ENCODE measurements at regions not wholly inside any gene's neighbourhood (a gene's known extent, or its start where the extent isn't known, plus 50 kb on each side); places are given as distances from the start of the nearest gene placed in this dataset.

DNA sequence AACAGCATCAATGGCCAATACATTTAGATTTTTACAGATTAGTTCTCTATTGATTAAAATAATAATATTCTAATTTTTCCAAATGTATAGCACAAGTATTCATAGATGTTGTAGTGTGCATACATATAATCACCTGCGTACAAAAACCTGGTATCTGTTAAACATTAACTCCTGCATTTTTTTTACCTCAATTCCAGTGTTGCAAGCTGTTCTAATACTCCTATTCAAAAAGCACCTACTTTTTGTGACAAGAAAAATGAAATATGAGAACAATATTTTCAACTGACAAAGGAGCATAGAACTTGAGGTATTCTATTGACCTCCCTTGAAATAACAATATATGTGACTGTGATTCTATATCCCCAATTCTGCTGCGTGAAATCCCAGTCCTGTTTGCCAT lies 422.9 kb upstream of the PCDH20 start:
- Histone ChIP-seq H3K4me1 (ENCODE audit: control insufficient read depth in 1 of 2, insufficient read depth in 2 of 2, low read length in 2 of 2) (no peaks in the 10 kb centered on the region), H3K9ac (ENCODE audit: low read length) (no peak overlapping the region), H3K9me3 (ENCODE audit: control insufficient read depth in 1 of 2, insufficient read depth in 1 of 2, low read depth in 1 of 2, low read length in 2 of 2) (no peaks in the 10 kb centered on the region), H2AFZ (ENCODE audit: low read depth, low read length, poor library complexity, severe bottlenecking) (no peak overlapping the region), H3K4me2 (ENCODE audit: low read length) (no peak overlapping the region), H3K9me2 (ENCODE audit: insufficient read depth) (no peaks in the 10 kb centered on the region), H3K4me3 (replicated peaks in 1 of 2; ENCODE audit: low read depth in 1 of 2, low read length in 2 of 2) (no peak overlapping the region), H3K27ac (ENCODE audit: low read depth, low read length) (no peak overlapping the region), H3K27me3 (ENCODE audit: insufficient read depth, low read length) (no peaks in the 10 kb centered on the region), H4K20me1 (ENCODE audit: insufficient read depth) (no peaks in the 10 kb centered on the region), H3K36me3 (ENCODE audit: control insufficient read depth in 1 of 2, insufficient read depth in 2 of 2, low read length in 2 of 2) (no peaks in the 10 kb centered on the region), H3K79me2 (ENCODE audit: insufficient read depth, low read length) (no peaks in the 10 kb centered on the region)
- intact Hi-C loops (cut with micrococcal nuclease): no loop called here
- TF ChIP-seq YY1 (IDR thresholded peaks at IDR 0.05; ENCODE audit: extremely low read depth, insufficient replicate concordance, low read depth, low read length) (no peak), SRF (IDR thresholded peaks at IDR 0.05; ENCODE audit: low read depth) (no peak)
- ChIA-PET RAD21 (ENCODE audit: low non-redundant PET in 1 of 2, low total read pairs in 2 of 2, uncharacterized antibody in 2 of 2, unreplicated experiment in 2 of 2) (interaction anchor here in 1 of 2 experiments (0.7 kb wide), 1 partner anchor 155 kb away, joined by 3 read pairs; no protein-coding TSS in a partner anchor), CTCF (no interaction called here), POLR2A (no interaction called here)
- BruUV-seq (replicated peaks): no TSS peak
- ATAC-seq (no peak), DNase-seq (ENCODE audit: low read depth, low spot score) (no peak)

DNA sequence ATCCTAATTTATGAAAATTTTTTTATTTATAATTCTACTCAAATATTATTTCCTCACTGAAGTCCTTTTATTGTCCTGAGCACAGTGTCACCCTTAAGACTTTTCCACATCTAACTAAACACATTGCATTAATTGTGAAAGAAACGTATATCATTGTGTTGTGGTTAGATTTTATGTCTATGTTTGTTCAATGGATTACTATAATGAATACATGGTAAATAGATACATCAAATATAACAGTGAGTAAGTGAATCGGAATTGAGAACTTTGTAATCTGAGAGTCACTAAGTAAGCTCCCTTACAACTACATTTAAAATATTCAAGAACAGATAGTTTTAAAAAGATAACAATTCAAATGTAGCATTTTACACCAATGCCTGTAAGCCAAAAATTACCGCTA lies 417.6 kb upstream of the PCDH20 start:
- Histone ChIP-seq H3K27ac (ENCODE audit: low read depth, low read length) (no peak overlapping the region), H3K36me3 (ENCODE audit: control insufficient read depth in 1 of 2, insufficient read depth in 2 of 2, low read length in 2 of 2) (no peaks in the 10 kb centered on the region), H3K9me3 (ENCODE audit: control insufficient read depth in 1 of 2, insufficient read depth in 1 of 2, low read depth in 1 of 2, low read length in 2 of 2) (0 out of 4 replicates have a peak, but pooled peaks cover 0 to 4% of the 10 kb centered on the region in 2 experiments), H3K27me3 (ENCODE audit: insufficient read depth, low read length) (no peaks in the 10 kb centered on the region), H3K9ac (ENCODE audit: low read length) (no peak overlapping the region), H3K79me2 (ENCODE audit: insufficient read depth, low read length) (no peaks in the 10 kb centered on the region), H3K4me1 (ENCODE audit: control insufficient read depth in 1 of 2, insufficient read depth in 2 of 2, low read length in 2 of 2) (no peaks in the 10 kb centered on the region), H2AFZ (ENCODE audit: low read depth, low read length, poor library complexity, severe bottlenecking) (no peak overlapping the region), H3K4me2 (ENCODE audit: low read length) (no peak overlapping the region), H3K4me3 (replicated peaks in 1 of 2; ENCODE audit: low read depth in 1 of 2, low read length in 2 of 2) (no peak overlapping the region), H3K9me2 (ENCODE audit: insufficient read depth) (no peaks in the 10 kb centered on the region), H4K20me1 (ENCODE audit: insufficient read depth) (no peaks in the 10 kb centered on the region)
- no TSS peak for BruUV-seq (replicated peaks)
- ATAC-seq (no peak), DNase-seq (ENCODE audit: low read depth, low spot score) (no peak)
- TF ChIP-seq, protein P1, sequence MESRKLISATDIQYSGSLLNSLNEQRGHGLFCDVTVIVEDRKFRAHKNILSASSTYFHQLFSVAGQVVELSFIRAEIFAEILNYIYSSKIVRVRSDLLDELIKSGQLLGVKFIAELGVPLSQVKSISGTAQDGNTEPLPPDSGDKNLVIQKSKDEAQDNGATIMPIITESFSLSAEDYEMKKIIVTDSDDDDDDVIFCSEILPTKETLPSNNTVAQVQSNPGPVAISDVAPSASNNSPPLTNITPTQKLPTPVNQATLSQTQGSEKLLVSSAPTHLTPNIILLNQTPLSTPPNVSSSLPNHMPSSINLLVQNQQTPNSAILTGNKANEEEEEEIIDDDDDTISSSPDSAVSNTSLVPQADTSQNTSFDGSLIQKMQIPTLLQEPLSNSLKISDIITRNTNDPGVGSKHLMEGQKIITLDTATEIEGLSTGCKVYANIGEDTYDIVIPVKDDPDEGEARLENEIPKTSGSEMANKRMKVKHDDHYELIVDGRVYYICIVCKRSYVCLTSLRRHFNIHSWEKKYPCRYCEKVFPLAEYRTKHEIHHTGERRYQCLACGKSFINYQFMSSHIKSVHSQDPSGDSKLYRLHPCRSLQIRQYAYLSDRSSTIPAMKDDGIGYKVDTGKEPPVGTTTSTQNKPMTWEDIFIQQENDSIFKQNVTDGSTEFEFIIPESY (IDR thresholded peaks at IDR 0.05; ENCODE audit: extremely low read depth, insufficient replicate concordance, low read length): no peak
- TF ChIP-seq JUND (IDR thresholded peaks at IDR 0.05): no peak
- no peak for TF ChIP-seq TCF7L2 (IDR thresholded peaks at IDR 0.05; ENCODE audit: borderline replicate concordance, extremely low read depth, insufficient read depth, insufficient read length)
- TF ChIP-seq, protein P2, sequence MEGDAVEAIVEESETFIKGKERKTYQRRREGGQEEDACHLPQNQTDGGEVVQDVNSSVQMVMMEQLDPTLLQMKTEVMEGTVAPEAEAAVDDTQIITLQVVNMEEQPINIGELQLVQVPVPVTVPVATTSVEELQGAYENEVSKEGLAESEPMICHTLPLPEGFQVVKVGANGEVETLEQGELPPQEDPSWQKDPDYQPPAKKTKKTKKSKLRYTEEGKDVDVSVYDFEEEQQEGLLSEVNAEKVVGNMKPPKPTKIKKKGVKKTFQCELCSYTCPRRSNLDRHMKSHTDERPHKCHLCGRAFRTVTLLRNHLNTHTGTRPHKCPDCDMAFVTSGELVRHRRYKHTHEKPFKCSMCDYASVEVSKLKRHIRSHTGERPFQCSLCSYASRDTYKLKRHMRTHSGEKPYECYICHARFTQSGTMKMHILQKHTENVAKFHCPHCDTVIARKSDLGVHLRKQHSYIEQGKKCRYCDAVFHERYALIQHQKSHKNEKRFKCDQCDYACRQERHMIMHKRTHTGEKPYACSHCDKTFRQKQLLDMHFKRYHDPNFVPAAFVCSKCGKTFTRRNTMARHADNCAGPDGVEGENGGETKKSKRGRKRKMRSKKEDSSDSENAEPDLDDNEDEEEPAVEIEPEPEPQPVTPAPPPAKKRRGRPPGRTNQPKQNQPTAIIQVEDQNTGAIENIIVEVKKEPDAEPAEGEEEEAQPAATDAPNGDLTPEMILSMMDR (IDR thresholded peaks at IDR 0.05 in 2 of 3, conservative IDR thresholded peaks at IDR 0.05 in 1 of 3; ENCODE audit: borderline replicate concordance in 1 of 3, insufficient read depth in 1 of 3, low read depth in 2 of 3, low read length in 2 of 3): no peak
- TF ChIP-seq POLR2AphosphoS5 (IDR thresholded peaks at IDR 0.05; ENCODE audit: low read depth, low read length): no peak
- POLR2A ChIA-PET: no interaction called here
- intact Hi-C loops (cut with micrococcal nuclease): no loop called here
- RAD21 ChIA-PET (ENCODE audit: low non-redundant PET in 1 of 2, low total read pairs in 2 of 2, uncharacterized antibody in 2 of 2, unreplicated experiment in 2 of 2): no interaction called here
- CTCF ChIA-PET: no interaction called here

Data from HCT116 (cell line).